ENCODE measurements at regions not wholly inside any gene's neighbourhood (a gene's known extent, or its start where the extent isn't known, plus 50 kb on each side); places are given as distances from the start of the nearest gene placed in this dataset.

DNA sequence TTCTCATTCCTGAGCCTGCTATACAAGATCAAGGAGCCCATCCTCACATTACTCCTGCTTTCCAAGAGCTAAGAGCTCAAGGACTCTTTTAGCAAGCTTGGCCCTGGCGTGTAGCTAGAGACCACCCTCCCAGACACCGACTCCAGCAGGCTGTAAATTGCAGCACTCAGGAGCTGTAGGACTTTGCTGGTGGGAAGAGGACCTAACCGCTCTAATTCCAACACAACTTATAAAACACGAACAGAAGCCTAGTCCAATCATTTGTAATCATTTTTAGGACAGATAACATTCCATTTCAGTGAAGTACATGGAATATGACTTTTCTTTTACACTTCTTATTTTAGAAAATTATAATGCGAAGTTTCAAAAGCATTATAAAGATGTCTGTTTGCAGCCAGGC lies 219.9 kb downstream of the NXNL2 start:
- no peak for DNase-seq (ENCODE audit: low read depth, low spot score)

DNA sequence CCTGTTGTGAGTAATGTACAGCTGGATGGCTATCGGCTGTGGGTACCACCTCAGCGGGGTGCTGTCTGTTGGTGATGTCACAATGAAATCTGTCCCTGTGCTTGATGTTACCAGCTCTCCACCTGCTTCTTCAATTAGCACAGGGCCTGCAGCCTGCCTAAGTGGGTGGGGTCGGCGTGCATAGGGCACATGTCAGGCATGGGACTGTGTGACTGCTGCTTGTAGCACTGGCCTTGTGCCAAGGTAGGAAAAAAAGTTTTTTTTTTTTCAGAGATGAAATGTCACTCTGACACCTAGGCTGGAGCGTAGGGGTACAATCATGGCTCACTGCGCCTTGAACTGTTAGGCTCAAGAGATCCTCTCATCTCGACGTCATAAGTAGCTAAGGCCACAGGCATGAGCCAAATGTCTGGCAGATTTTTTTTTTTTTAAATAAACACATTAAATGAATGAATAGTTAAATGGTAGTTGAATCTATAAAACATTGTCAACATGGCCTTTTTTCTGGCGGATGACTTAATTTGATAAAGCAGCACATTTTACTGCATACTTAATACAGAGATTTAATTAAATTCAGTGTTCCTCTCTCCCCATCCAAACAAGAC lies 222.5 kb downstream of the NXNL2 start:
- DNase-seq (ENCODE audit: low read depth, low spot score): no peak

DNA sequence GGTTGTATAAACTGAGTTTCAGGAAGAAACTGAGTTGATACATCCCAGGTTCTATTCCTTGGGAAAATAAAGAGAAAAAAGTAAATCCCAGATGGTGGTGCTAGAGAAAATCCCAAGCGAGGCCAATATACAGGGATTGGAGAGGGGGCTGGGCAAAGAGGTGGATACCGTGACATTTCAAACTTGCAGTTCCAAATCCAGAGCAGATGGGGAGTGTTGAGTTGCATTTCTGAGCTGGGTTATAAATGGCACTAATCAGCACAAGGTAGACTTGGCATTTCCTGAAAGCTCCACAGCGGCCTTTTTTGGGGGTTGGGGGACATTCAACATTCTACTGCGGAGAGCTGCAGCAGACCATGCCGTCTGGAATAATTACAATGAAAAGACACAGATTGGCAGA lies 224.4 kb downstream of the NXNL2 start:
- DNase-seq (ENCODE audit: low read depth, low spot score): no peak

DNA sequence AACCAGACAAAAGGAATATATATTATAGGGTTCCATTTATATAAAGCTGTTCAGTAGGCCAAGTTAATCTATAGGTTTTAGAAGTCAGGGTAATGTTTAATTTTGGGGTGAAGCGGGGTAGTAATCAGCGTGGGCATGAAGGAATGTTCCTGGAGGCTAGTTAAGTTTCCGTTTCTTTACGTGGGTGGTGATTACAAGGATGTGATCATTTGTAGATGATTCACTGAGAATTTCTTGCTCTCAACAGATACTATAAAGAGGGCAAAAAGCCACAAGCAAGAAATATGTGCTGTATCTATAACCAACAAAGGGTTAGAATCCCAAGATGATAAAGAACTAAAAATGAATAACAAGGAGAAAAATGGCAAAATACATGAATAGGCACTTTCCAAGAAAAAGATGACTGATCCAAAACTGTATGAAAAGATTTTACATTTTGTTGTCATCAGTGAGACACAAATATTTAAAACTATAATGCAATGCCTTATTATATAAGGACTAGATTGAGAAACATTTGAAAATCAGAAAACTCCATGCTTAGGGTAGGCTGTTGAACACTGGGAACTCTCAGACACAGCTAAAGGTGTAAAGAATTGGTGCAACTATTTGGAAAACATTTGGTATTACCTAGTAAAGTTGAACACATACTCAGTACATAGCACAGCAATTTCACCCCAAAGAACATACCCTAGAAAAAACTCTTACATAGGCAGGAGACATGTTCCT lies 224.3 kb upstream of the S1PR3 start:
- no peak for DNase-seq (ENCODE audit: low read depth, low spot score)

DNA sequence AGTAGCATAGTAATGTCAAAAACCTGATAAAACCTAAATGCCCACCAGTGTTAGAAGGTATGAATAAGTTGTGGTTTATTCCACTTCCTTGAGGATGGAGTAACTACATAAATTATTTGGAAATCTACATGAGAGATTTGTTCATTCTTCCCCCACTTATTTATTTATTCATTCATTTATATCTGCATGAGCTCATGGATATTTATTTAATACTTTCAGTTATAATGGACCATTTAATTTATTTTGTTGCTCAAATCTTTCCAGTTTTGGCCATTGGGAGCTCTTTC lies 223.8 kb upstream of the S1PR3 start:
- no peak for DNase-seq (ENCODE audit: low read depth, low spot score)

DNA sequence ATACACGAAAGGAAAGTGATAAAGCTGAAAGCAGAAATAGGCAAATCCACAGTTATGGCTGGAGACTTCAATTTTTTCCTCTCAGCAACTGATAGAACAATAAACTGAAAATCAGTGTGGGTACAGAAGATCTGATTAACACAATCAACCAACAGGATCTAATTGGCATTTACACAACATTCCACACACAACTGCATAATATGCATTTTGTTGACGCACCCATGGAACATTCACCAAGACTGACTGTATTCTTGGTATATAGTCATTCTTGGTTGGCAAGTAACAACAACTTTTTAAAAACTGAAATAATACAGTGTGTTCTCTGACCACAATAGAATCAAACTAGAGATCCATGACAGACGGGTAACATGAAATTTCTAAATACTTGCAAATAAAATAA lies 218.7 kb upstream of the S1PR3 start:
- no peak for DNase-seq (ENCODE audit: low read depth, low spot score)

DNA sequence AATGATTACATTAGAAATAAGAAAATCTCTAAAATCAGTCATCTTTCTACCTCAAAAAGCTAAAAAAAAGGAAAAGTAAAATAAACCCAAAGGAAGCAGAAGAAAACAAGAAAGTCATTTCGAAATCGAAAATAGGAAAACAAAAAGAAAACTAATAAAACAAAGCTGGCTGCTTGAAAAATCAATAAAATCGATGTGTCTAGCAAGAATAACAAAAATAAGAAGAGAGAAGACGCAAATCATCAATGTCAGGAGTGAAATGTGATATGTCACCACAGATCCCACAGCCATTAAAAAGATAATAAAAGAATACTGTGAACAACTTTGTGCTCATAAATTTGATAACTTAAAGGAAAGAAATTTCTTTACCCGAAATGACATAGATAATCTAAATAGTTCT lies 218.1 kb upstream of the S1PR3 start:
- no peak for DNase-seq (ENCODE audit: low read depth, low spot score)

DNA sequence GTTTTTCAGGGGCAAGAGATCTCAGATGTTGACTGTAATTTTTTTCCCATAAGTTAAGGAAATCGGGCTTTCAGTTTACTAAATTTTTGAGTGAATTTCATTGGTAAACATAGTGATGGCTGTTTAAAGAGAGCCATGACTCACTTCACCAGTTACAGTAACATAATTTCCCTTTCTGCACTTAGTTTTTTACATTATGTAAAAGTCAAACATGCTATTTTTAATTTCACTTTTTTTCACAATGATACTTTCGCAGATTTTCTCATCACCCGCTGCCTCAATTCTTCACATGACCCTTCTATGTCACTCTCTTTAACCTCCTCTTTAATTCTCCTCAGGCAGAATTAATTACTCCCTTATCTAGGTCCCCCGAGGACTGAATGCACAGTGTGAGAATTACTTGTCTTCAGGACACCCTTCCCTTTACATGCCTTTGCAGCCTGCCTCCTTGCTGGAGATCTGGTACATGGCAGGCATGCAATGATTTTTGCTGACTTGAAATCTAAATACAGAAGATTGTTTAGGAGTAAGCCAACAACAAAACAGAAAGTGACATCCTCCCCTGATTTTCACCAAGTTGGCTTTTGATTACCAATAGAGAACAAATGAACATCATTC lies 217.5 kb upstream of the S1PR3 start:
- no peak for DNase-seq (ENCODE audit: low read depth, low spot score)

DNA sequence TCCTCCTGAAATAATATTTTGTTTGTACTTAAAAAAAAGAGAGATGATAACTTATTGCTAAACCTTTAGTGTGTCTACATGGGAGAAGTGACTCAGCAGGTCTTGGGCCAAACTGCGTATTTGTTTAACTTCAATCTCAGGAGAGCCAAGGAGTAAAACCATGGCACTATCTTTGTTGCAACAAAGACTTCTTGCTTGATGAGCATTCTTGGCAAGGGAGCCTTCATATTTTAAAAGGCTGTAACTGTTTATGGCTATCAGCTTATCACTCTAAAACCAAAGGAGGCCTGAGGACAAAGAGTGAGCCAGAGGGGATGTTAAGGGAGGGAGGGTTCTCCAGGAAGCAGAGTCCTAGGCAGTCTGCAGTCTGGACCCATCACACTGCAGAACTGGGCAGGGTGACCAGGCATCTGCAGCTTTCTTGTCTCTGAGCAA lies 216.2 kb upstream of the S1PR3 start:
- no peak for DNase-seq (ENCODE audit: low read depth, low spot score)

DNA sequence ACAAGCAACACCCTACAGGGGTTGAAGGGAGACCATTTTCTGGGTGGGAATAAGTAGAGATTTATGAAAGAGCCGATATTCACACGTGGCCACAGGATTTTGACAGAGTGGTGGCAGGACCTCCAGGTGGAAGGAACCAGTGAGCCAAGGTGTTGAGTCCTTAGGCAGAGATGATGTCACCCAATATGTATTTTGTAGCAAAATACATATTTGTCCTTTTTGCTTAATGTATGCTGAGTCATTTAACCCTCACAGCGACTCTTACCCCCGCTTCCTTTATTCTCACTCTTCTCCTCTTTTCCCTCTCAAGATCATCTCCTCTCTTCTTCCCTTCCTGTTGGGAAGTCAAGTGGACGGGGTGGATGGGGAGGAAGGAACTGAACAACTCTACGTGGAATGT lies 215.7 kb upstream of the S1PR3 start:
- DNase-seq (ENCODE audit: low read depth, low spot score): no peak

DNA sequence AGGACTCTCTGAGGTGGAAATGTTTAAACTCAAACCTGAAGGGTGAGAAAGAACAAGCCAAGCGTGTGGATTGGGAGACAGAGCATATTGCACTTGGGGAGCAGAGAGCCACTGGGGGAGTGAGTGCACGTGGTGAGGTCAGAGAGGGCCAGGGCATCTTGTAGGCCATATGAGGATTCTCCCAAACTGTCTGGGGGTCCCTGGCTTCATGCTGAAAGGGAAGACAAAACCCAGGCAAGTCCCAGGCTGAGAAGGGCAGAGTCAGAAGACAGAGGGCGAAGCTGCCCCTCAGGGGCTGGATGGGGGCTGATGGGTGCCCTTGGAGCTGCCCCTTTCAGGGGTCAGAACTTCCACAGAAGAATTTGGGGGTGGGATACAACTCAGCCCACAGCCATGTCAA lies 215.3 kb upstream of the S1PR3 start:
- DNase-seq (ENCODE audit: low read depth, low spot score): no peak

DNA sequence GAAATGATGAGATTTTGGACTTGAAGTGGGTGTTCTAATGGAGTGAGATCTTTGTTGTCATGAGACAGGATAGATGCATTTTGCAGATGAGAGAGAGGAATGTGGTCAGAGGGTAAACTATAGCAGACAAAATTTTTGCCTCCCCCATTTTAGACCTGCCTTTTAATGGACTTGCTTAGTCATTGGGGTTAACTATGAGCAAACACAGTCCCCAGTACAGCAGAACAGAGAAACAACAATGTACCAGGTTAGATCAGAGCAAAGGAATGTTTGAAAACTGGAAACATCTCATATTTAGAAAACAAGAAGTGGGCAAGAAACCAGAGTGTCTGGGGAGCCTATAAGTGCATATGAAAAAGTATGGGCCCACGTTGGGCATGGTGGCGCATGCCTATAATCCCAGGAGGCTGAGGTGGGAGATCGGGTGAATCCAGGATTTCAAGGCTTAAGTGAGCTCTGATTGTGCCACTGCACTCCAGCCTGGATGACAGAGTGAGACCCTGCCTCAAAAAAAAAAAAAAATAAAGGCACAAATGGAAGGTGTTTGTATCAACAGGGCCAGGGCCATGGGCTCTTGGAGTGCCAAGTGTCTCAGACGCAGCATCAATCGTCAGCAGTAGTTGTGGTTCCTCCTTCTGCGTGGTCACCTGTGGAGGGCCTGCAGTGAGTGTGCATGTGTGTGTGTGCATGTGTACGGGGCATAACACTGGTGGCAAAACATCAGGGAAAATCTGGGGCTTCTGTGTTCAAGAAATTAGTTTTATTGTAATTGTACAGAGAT lies 214.4 kb upstream of the S1PR3 start:
- DNase-seq (ENCODE audit: low read depth, low spot score): no peak

DNA sequence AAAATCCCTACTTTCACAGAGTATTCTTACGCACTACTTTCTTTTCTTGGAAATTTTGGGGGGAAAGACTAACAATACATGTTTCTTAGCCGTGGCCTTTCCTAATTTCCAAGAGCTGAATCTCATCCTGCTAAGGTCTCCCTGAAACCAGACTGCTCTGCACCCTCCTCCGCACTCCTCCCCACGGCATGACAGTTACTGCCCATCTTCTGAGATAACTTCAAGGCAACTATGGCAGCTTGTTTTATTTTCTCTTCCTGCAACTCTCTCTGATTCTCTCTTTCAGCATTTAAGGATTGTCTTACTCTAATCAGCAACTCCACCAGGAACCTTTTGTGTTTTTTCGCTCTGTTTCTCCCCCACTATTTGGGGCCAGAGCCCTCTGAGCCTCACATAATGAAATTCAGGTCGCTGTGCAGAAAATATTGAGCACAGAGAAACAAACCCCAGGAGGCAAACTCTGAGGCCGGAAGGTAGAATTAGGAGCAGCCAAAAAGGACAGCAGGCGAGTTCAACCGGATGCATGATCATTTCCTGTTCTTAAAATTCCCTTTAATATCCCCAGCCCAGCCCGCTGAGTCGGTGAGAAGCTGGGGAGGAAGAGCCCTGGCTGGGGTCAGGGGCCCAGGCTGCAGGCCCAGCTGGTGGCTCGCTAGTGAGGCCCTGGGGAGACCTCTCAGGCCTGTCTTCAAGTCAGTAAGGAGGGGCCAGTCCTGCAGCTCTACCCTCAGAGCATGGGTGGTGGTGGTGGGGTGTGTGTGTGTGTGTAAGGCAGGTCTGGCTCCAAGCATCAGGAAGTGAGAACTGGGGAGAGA lies 213.6 kb upstream of the S1PR3 start:
- DNase-seq (ENCODE audit: low read depth, low spot score): peak; percentile 15

DNA sequence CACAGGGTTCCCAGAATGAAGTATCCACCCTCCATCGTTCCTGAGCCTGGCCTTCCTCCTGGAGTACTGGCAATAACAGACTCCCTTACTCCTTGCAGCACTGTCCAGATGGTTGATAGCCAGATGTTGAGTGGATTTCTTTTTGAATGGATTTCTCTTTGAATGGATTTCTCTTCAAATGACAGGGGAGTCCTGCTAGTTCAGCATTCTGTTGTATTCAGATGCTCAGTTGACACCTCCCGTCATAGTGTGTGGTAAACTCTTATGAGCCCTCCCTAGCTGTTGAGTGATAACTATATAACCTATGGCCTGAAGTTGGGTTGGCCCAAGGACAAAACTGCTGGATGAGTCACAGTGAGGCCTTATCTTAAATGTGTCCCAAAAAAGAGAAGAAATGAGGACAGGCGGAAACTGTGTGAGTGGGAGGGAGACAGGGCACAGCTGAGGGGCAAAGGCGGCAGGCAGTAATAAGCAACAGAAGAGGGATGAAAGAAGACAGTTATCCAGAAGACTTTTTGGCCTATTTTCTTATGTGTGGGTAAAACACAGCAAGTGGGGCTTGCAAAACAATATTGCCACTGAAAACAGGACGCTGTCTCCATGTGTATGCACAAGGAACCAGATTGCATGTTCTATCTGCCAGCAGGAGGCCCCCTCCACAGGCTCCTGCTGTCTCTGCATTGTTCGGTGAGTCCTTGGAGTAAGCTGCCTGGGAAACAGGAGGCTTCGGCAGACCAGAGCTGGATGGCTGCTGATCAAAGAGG lies 209.5 kb upstream of the S1PR3 start:
- peak; percentile 71 for DNase-seq (ENCODE audit: low read depth, low spot score)

DNA sequence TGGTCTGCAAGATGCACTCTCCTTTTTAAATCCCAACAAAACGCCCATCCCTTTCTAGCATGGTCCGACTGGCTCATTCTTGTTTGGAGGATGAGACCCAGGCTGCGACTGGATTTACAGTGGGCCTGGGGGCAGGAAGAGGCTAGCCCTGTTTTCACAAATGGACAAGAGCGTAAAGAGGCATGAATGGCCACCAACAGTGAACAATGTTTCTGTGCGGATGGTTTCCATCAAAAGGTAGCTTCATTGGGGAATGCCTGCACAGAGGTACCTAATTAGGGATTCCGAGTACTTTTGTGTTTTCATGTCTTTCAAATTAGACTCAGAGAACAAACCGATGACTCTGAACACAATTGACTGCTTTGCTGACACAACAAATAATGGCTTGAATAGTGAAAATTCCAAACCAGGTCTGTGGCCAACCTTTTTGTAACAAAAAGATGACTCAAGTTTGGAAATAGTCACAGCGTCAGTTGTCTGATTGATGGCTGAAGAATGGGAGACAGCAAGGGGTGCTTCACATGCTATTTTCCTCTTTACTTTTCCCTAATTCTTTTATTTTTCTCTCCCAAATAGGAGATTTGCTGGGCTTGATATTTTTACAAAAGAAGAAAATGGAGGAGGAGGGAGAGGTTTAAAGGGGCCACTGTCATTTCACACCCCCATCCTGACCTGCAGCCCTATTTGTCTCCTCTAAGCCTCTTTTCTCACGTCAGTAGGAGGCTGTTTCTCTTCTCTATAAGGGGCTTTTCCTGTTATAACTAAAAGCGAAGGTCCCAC lies 208.1 kb upstream of the S1PR3 start:
- peak; percentile 90 for DNase-seq (ENCODE audit: low read depth, low spot score)

DNA sequence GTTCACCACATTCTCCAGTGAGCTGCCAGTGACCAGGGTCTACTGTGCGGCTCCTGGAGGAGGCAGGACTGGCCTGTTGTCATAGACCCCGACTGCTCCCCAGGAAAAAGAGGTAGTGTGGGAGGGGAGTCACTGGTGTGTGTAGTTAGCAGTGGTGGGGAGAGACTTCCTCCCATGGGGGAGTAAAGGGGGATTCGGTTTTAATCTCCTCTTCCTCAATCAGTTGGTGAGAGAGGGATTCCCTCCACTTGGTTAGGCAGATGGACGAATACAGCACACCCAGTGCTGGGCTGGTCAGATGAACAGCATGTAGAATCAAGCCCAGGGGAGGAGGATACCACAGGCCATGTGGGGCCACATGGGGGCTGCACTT lies 207.6 kb upstream of the S1PR3 start:
- peak; percentile 39 for DNase-seq (ENCODE audit: low read depth, low spot score)

DNA sequence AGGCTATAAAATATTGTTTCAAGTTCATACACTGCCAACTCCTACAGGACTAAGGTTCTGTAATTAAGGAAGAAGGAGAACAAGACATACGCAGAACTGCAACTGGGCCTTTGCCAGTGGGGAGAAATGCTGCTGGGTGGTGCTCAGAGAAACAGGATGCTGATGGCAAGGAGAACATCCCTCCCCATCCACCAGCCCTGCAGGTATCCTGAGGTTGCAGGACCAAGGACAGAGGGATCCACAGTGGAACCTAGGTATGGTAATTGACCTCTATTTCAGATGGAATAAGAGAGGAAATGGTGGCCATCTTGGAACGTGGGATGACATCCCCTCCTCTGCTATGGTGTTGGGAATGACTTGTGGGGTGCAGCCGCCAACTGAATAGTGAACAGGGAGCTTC lies 206.3 kb upstream of the S1PR3 start:
- no peak for DNase-seq (ENCODE audit: low read depth, low spot score)

DNA sequence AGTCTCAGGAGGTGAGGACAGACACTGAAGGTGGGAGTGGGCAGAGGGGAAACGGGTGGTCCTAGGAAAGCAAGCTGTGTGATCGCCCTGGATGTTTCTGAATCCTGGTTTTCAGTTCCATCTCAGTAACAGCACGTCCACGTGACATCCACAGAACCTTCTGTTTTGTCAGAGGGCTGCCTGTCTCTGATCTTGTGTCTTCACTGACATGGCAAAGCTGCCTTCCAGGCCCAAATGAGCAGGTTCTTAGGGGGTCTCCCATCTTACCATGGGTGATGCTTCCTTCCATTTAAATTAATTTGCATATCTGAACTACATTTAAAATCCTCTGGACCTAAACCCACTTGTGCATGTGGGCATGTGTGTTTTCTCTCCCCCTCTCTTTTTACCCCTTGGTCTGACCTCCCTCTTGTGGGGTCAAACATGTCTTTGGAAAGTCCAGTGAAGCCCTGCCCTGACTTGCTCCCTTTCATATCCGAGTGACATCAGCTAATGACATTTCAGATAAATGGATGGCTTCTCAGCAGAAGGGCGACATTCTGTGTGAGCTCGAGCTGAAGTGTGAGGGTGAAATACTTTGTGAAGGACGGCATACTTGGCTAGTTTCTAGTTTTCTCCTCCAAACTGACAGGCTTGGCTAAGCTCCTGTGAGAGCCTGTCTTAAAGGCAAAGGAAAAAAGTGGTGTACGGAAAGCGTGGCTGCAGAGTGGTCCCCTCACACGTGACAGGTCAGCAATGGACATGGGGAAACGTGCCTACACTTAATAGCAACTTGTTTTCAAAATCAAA lies 204.8 kb upstream of the S1PR3 start:
- no peak for DNase-seq (ENCODE audit: low read depth, low spot score)

DNA sequence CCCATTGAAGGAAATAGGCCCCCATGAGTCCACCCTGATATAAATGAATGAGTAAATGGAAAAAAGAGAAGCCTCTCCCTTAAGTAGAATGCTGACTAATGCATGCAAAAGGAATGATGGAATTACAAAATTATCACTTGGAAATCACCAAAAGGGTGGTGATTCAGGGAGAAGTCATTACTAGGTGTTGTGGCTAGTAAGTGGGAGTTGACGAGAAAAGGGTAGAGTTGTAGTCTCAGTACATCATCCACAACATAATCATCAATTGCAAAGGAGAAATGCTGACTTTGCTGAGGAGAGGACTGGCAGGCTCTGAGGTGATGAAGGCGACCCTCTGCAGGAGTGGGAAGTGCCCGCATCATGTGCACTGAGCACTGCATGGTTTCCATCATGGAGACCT lies 201.5 kb upstream of the S1PR3 start:
- DNase-seq (ENCODE audit: low read depth, low spot score): no peak
